ENCODE measurements at regions not wholly inside any gene's neighbourhood (a gene's known extent, or its start where the extent isn't known, plus 50 kb on each side); places are given as distances from the start of the nearest gene placed in this dataset.

DNA sequence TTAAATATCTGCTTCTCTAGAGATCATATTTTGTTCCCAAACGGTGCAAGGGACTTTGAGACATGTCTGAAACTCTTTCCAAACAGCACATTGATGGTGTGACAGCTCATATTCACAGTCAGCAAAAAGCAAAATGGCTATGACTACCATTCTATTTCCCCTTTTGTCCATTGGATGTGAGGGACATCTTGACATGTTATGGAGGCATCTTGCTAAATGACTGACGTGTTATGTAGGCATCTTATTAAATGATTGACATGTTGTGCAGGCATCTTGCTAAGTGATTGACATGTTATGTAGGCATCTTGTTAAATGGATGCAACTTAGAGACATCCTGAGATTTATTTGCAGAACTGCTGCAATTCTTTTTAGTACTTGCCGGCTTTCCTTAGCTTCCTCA is 255.8 kb downstream of the DLL1 start:
- Mint-ChIP-seq H3K4me1 (ENCODE audit: unreplicated experiment) (peaks cover 6% of the 10 kb centered on the region), H3K4me3 (no peak overlapping the region), H3K27me3 (no peaks in the 10 kb centered on the region), H3K27ac (no peak overlapping the region), H3K9me3 (peaks cover 6% of the 10 kb centered on the region), H3K36me3 (no peaks in the 10 kb centered on the region)
- no peak for TF ChIP-seq CTCF (conservative IDR thresholded peaks at IDR 0.05)
- DNase-seq (ENCODE audit: extremely low spot score, unreplicated experiment): no peak

DNA sequence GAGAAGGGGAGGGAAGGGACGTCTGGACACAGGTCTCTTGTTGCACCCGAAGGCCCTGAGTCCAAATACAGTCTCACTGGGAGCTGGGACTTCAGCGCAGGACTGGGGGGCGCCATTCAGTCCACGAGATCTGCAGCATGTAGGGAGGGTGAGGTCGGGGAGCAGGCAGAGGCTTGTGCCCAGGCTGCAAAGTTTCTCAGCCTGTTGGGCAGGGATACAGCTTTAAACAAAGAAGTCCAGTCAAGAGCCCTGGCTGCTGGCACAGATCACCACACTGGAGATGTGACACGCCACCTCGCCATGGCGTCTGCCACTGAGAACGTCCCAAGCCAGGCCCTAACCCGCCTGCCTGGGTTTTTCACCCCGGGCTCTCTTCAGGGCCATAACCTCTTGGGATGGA is 256.6 kb downstream of the DLL1 start:
- DNase-seq (ENCODE audit: extremely low spot score, unreplicated experiment): peak; percentile 60
- Mint-ChIP-seq H3K4me3 (no peak overlapping the region), H3K27me3 (no peaks in the 10 kb centered on the region), H3K9me3 (peaks cover 6% of the 10 kb centered on the region), H3K36me3 (no peaks in the 10 kb centered on the region), H3K27ac (no peak overlapping the region), H3K4me1 (ENCODE audit: unreplicated experiment) (peaks cover 6% of the 10 kb centered on the region)
- no peak for TF ChIP-seq CTCF (conservative IDR thresholded peaks at IDR 0.05)

GRCh38 chr6:170033666-170034065 is 257.2 kb downstream of the DLL1 start:
- Mint-ChIP-seq H3K9me3 (peaks cover 6% of the 10 kb centered on the region), H3K4me3 (no peak overlapping the region), H3K27ac (no peak overlapping the region), H3K27me3 (no peaks in the 10 kb centered on the region), H3K4me1 (ENCODE audit: unreplicated experiment) (peaks cover 6% of the 10 kb centered on the region), H3K36me3 (no peaks in the 10 kb centered on the region)
- peak; percentile 43 for DNase-seq (ENCODE audit: extremely low spot score, unreplicated experiment)
- TF ChIP-seq CTCF (conservative IDR thresholded peaks at IDR 0.05): no peak

- H3K27ac Mint-ChIP-seq: no peak overlapping the region
- H3K4me1 Mint-ChIP-seq (ENCODE audit: unreplicated experiment): no peaks in the 10 kb centered on the region
- peak; percentile 47 for DNase-seq (ENCODE audit: extremely low spot score, unreplicated experiment)
- no peaks in the 10 kb centered on the region for H3K27me3 Mint-ChIP-seq
- peaks cover 6% of the 10 kb centered on the region for H3K9me3 Mint-ChIP-seq
- no peak for TF ChIP-seq CTCF (conservative IDR thresholded peaks at IDR 0.05)
- H3K4me3 Mint-ChIP-seq: no peak overlapping the region
- H3K36me3 Mint-ChIP-seq: no peaks in the 10 kb centered on the region
Observed at GRCh38 chr6:170032706-170033309, 258.1 kb downstream of the DLL1 start.

DNA sequence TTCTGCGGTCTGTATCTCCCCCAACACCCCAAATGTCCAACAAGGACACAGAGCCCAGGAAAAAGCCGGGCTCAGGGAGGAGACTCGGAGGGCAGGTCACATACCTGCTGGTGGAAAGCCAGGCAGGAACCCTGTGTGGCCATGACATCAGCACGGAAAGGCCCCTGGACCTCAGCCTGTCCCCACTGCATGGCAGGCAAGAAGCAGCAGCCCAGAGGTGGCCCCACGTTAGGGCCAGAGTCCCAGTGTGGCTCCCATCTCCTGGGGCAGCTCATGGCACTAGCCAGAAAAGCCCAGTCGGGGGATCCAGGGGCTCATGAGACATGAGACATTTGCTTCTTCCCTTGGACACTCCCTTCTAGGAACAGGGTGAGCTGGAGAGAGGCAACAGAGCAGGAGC is 258.7 kb downstream of the DLL1 start:
- peaks cover 6% of the 10 kb centered on the region for H3K9me3 Mint-ChIP-seq
- H3K27me3 Mint-ChIP-seq: peaks cover 3% of the 10 kb centered on the region
- no peak for TF ChIP-seq CTCF (conservative IDR thresholded peaks at IDR 0.05)
- H3K27ac Mint-ChIP-seq: no peak overlapping the region
- no peak overlapping the region for H3K4me3 Mint-ChIP-seq
- peaks cover 3% of the 10 kb centered on the region for H3K4me1 Mint-ChIP-seq (ENCODE audit: unreplicated experiment)
- H3K36me3 Mint-ChIP-seq: no peaks in the 10 kb centered on the region
- peak; percentile 43 for DNase-seq (ENCODE audit: extremely low spot score, unreplicated experiment)

GRCh38 chr6:170031684-170032121 is 259.2 kb downstream of the DLL1 start:
- Mint-ChIP-seq H3K36me3 (no peaks in the 10 kb centered on the region), H3K4me3 (no peak overlapping the region), H3K9me3 (peaks cover 6% of the 10 kb centered on the region), H3K4me1 (ENCODE audit: unreplicated experiment) (peaks cover 6% of the 10 kb centered on the region), H3K27me3 (peaks cover 3% of the 10 kb centered on the region), H3K27ac (no peak overlapping the region)
- TF ChIP-seq CTCF (conservative IDR thresholded peaks at IDR 0.05): no peak
- DNase-seq (ENCODE audit: extremely low spot score, unreplicated experiment): peak; percentile 49

All from type B pancreatic cell (in vitro differentiated cells).